Caco-2 (cell line): ENCODE measurements at regions not wholly inside any gene's neighbourhood (a gene's known extent, or its start where the extent isn't known, plus 50 kb on each side); places are given as distances from the start of the nearest gene placed in this dataset.

Source experiments
- BruUV-seq: library from RNA; stranded (reverse); fragments of 400-500 nt; replicated peaks from 2 replicates; lab custom pipeline; 2021; lab: Mats Ljungman, UMichigan
- CTCF ChIA-PET: fragments of 300-600 bp; sonication (Branson Sonifier 250); formaldehyde crosslinking; loops from one replicate; lab custom pipeline; 2022; ENCODE audit warnings: antibody characterized with exemption; lab: Charles Lee
- POLR2A ChIA-PET: fragments of 300-600 bp; sonication (Branson Sonifier 250); formaldehyde crosslinking; loops from one replicate; lab custom pipeline; 2022; ENCODE audit warnings: antibody characterized with exemption; lab: Charles Lee
- DNase-seq, 2 experiments: peaks; one replicate each; pipeline versions ENCODE4 v3.0.0 to v3.0.0-alpha.2; 2020 to 2022
- H3K27me3 ChIP-seq: replicated peaks from 2 replicates; pipeline ENCODE4 v1.6.0; 2011; ENCODE audit warnings: low read length; ENCODE audit not compliant: control insufficient read depth, insufficient read depth
- H3K36me3 ChIP-seq: 2 replicates; pipeline ENCODE4 v1.5.1; 2011; ENCODE audit warnings: low read length; ENCODE audit not compliant: control insufficient read depth, insufficient read depth
- H3K4me1 ChIP-seq: fragments of 250-450 bp; sonication (Bioruptor Pico); 2 replicates; pipeline ENCODE4 v1.5.1; 2020; ENCODE audit warnings: mild to moderate bottlenecking
- H3K4me3 ChIP-seq: 2 replicates; pipeline ENCODE4 v1.5.1; 2011; ENCODE audit warnings: low read depth, mild to moderate bottlenecking, control low read depth, low read length
- H3K9me3 ChIP-seq: fragments of 250-450 bp; sonication (Bioruptor Pico); 2 replicates; pipeline ENCODE4 v1.5.1; 2020; ENCODE audit warnings: mild to moderate bottlenecking, moderate library complexity
- H3K27ac Mint-ChIP-seq: one replicate; pipeline ENCODE4 v1.8.0; 2022; ENCODE audit warnings: mixed read lengths; ENCODE audit not compliant: unreplicated experiment
- H3K27me3 Mint-ChIP-seq: one replicate; pipeline ENCODE4 v1.8.0; 2022; ENCODE audit warnings: mixed read lengths; ENCODE audit not compliant: insufficient read depth, unreplicated experiment
- H3K36me3 Mint-ChIP-seq: one replicate; pipeline ENCODE4 v1.8.0; 2022; ENCODE audit warnings: mild to moderate bottlenecking, mixed read lengths; ENCODE audit not compliant: insufficient read depth, unreplicated experiment
- H3K4me1 Mint-ChIP-seq: one replicate; pipeline ENCODE4 v1.8.0; 2022; ENCODE audit warnings: low read depth, mixed read lengths; ENCODE audit not compliant: unreplicated experiment
- H3K4me3 Mint-ChIP-seq: one replicate; pipeline ENCODE4 v1.8.0; 2022; ENCODE audit warnings: mild to moderate bottlenecking, moderate library complexity, mixed read lengths; ENCODE audit not compliant: unreplicated experiment
- H3K9me3 Mint-ChIP-seq: one replicate; pipeline ENCODE4 v1.8.0; 2022; ENCODE audit warnings: mixed read lengths; ENCODE audit not compliant: unreplicated experiment
- intact Hi-C: fragments of 100-400 bp; cut with micrococcal nuclease; formaldehyde crosslinking; loops from one replicate; pipeline ENCODE4 v1.10.0; 2022; ENCODE audit not compliant: unreplicated experiment
- TF ChIP-seq, protein P1 (sequence below), 2 experiments: fragments of 200-600 bp in 1 of 2; IDR thresholded peaks; 1 replicate in 1 of 2; 2 replicates in 1 of 2; pipeline versions ENCODE4 v1.5.1 to v1.8.0; 2011 to 2022; ENCODE audit warnings: antibody characterized with exemption in 1 of 2, control low read depth in 1 of 2, inconsistent platforms in 1 of 2, low read depth in 1 of 2, low read length in 1 of 2, mild to moderate bottlenecking in 1 of 2, moderate library complexity in 1 of 2; ENCODE audit not compliant: insufficient read depth in 1 of 2, severe bottlenecking in 1 of 2, unreplicated experiment in 1 of 2

DNA sequence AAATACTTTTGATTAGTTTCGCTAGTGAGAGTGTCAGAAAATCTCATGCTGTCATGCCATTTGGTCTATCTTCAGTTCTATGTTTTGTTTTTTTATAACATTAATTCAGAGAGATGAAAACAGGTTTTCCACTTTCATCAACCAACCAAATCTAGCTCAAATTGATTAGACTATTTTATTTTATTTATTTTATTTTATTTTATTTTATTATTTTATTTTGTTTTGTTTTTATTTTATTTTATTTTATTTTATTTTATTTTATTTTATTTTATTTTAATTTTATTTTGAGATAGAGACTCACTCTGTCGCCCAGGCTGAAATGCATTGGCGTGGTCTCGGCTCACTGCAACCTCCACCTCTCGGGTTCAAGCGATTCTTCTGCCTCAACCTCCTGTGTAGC lies 1391.0 kb upstream of the ADGRB3 start:
- no peaks in the 10 kb centered on the region; the same call in 1 of the 2 replicates for H3K9me3 ChIP-seq
- no TSS peak for BruUV-seq
- Mint-ChIP-seq H3K27me3 (peaks cover 2% of the 10 kb centered on the region), H3K4me1 (no peaks in the 10 kb centered on the region), H3K36me3 (no peaks in the 10 kb centered on the region), H3K9me3 (no peaks in the 10 kb centered on the region), H3K4me3 (no peak overlapping the region), H3K27ac (no peak overlapping the region)
- no peaks in the 10 kb centered on the region for H3K4me1 ChIP-seq
- no peak for DNase-seq
- H3K4me3 ChIP-seq: no peak overlapping the region
- intact Hi-C loops: no loop called here
- ChIA-PET POLR2A (no interaction called here), CTCF (no interaction called here)
- no peaks in the 10 kb centered on the region for H3K36me3 ChIP-seq
- TF ChIP-seq, protein P1, sequence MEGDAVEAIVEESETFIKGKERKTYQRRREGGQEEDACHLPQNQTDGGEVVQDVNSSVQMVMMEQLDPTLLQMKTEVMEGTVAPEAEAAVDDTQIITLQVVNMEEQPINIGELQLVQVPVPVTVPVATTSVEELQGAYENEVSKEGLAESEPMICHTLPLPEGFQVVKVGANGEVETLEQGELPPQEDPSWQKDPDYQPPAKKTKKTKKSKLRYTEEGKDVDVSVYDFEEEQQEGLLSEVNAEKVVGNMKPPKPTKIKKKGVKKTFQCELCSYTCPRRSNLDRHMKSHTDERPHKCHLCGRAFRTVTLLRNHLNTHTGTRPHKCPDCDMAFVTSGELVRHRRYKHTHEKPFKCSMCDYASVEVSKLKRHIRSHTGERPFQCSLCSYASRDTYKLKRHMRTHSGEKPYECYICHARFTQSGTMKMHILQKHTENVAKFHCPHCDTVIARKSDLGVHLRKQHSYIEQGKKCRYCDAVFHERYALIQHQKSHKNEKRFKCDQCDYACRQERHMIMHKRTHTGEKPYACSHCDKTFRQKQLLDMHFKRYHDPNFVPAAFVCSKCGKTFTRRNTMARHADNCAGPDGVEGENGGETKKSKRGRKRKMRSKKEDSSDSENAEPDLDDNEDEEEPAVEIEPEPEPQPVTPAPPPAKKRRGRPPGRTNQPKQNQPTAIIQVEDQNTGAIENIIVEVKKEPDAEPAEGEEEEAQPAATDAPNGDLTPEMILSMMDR (IDR thresholded peaks at IDR 0.05; ENCODE audit: insufficient read depth in 1 of 2, low read depth in 1 of 2, low read length in 1 of 2, severe bottlenecking in 1 of 2, unreplicated experiment in 1 of 2): no peak
- no peaks in the 10 kb centered on the region for H3K27me3 ChIP-seq

DNA sequence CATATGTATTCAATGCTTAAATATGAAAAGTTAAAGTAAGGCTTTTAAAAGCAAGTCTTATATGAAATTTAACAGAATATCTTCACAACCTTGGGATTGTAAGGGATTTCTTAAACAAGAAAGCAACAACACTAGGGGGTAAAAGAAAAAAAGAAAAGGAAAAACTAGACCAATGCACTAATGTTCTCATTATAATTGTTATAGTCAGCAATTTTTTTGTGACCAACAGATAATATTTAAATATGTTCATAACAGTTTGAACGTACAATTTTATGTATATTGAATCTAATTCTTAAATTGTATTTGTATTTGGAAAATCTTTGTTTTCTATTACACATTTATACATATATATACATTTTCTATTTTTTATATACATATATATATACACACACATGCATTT lies 1397.8 kb upstream of the ADGRB3 start:
- no TSS peak for BruUV-seq
- H3K9me3 Mint-ChIP-seq: no peaks in the 10 kb centered on the region

DNA sequence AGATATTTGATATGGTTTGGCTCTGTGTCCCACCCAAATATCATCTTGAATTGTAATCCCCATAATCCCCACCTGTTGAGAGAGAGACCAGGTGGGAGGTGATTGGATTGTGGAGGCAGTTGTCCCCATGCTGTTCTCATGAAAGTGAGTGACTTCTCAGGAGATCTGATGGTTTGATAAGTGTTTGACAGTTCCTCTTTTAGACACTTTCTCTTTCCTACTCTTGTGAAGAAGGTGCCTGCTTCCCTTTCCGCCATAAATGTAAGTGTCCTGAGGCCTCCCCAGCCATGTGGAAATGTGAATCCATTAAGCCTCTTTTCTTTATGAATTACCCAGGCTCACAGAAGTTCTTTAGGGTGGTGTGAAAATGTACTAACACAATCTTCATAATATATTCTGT lies 1404.0 kb upstream of the ADGRB3 start:
- H3K27ac Mint-ChIP-seq: no peak overlapping the region
- POLR2A ChIA-PET: no interaction called here
- H3K4me3 Mint-ChIP-seq: no peak overlapping the region
- TF ChIP-seq, protein P1 (IDR thresholded peaks at IDR 0.05; ENCODE audit: insufficient read depth in 1 of 2, low read depth in 1 of 2, low read length in 1 of 2, severe bottlenecking in 1 of 2, unreplicated experiment in 1 of 2): no peak
- H3K36me3 Mint-ChIP-seq: no peaks in the 10 kb centered on the region
- H3K27me3 ChIP-seq: no peaks in the 10 kb centered on the region
- no peaks in the 10 kb centered on the region for H3K9me3 ChIP-seq
- CTCF ChIA-PET: no interaction called here
- H3K27me3 Mint-ChIP-seq: no peaks in the 10 kb centered on the region
- no peak for DNase-seq
- no peaks in the 10 kb centered on the region for H3K4me1 ChIP-seq
- no TSS peak for BruUV-seq
- H3K4me3 ChIP-seq: no peak overlapping the region
- H3K36me3 ChIP-seq: no peaks in the 10 kb centered on the region
- intact Hi-C loops: no loop called here
- H3K4me1 Mint-ChIP-seq: no peaks in the 10 kb centered on the region
- no peaks in the 10 kb centered on the region for H3K9me3 Mint-ChIP-seq

More for the DNA sequence above, 1397.8 kb upstream of the ADGRB3 start:
- no peak overlapping the region for H3K4me3 Mint-ChIP-seq
- TF ChIP-seq, protein P1 (IDR thresholded peaks at IDR 0.05; ENCODE audit: insufficient read depth in 1 of 2, low read depth in 1 of 2, low read length in 1 of 2, severe bottlenecking in 1 of 2, unreplicated experiment in 1 of 2): no peak
- H3K27me3 Mint-ChIP-seq: no peaks in the 10 kb centered on the region
- no peaks in the 10 kb centered on the region for H3K36me3 ChIP-seq
- intact Hi-C loops: no loop called here
- POLR2A ChIA-PET: no interaction called here
- CTCF ChIA-PET: no interaction called here
- no peaks in the 10 kb centered on the region for H3K4me1 ChIP-seq
- H3K4me1 Mint-ChIP-seq: no peaks in the 10 kb centered on the region
- no peaks in the 10 kb centered on the region for H3K9me3 ChIP-seq
- no peak overlapping the region for H3K4me3 ChIP-seq
- no peaks in the 10 kb centered on the region for H3K27me3 ChIP-seq
- no peak for DNase-seq
- H3K27ac Mint-ChIP-seq: no peak overlapping the region
- no peaks in the 10 kb centered on the region for H3K36me3 Mint-ChIP-seq
